A549 (cell line): ENCODE measurements at regions not wholly inside any gene's neighbourhood (a gene's known extent, or its start where the extent isn't known, plus 50 kb on each side); places are given as distances from the start of the nearest gene placed in this dataset.

Experiments
- ATAC-seq, 2 experiments: fragments of 200-7000 bp in 1 of 2; fragments of >200 bp in 1 of 2; cut with Nextera tagmentation in 1 of 2; cut with Tn5 transposase in 1 of 2; 3 replicates each; pipeline versions ENCODE4 v1.8.0 to v1.9.1; 2018 to 2020; ENCODE audit warnings: mild to moderate bottlenecking in 1 of 2, moderate library complexity in 1 of 2
- CTCF ChIA-PET: fragments of 300-600 bp; sonication (Branson Sonifier 250); formaldehyde crosslinking; extraction: SDS; loops from one replicate; lab custom pipeline; 2021; ENCODE audit warnings: antibody characterized with exemption, inconsistent platforms; lab: Yijun Ruan, JAX
- POLR2A ChIA-PET: fragments of 350-600 bp; formaldehyde crosslinking; extraction: SDS; loops from one replicate; lab custom pipeline; 2021; ENCODE audit warnings: antibody characterized with exemption, inconsistent platforms; lab: Yijun Ruan, JAX
- DNase-seq, 2 experiments: peaks; one replicate each; pipeline versions ENCODE4 v3.0.0 to v3.0.0-alpha.2; 2011 to 2016; ENCODE audit warnings: low read depth in 1 of 2, low spot score in 1 of 2
- FAIRE-seq: peaks from 2 replicates; lab custom pipeline; 2011; peaks lifted over from hg19 to GRCh38; lab: Jason Lieb, UNC
- H3K27ac ChIP-seq, 2 experiments: fragments of >200 bp; sonication (Bioruptor Twin); formaldehyde crosslinking; 3 replicates each; pipeline ENCODE4 v1.5.1; 2016 to 2017
- H3K4me1 ChIP-seq: fragments of >200 bp; sonication (Bioruptor Twin); formaldehyde crosslinking; 3 replicates; pipeline ENCODE4 v1.6.1; 2016
- H3K4me2 ChIP-seq: fragments of >200 bp; sonication (Bioruptor Twin); formaldehyde crosslinking; 3 replicates; pipeline ENCODE4 v1.6.1; 2016
- H3K4me3 ChIP-seq: fragments of >200 bp; sonication (Bioruptor Twin); formaldehyde crosslinking; 3 replicates; pipeline ENCODE4 v1.5.1; 2016
- H3K9me3 ChIP-seq: fragments of >200 bp; sonication (Bioruptor Twin); formaldehyde crosslinking; 3 replicates; pipeline ENCODE4 v1.6.1; 2016
- BHLHE40 ChIP-seq: IDR thresholded peaks from 2 replicates; pipeline ENCODE4 v1.6.1; 2012; ENCODE audit warnings: low read depth, low read length, inconsistent platforms
- CBX2 ChIP-seq: fragments of 200-600 bp; sonication (generic); IDR thresholded peaks from 2 replicates; pipeline ENCODE4 v1.6.1; 2016; ENCODE audit warnings: low read depth, mild to moderate bottlenecking, borderline replicate concordance
- CHD4 ChIP-seq: fragments of 200-600 bp; sonication (generic); IDR thresholded peaks from 2 replicates; pipeline ENCODE4 v1.6.1; 2016; ENCODE audit warnings: antibody characterized with exemption, mild to moderate bottlenecking, borderline replicate concordance
- EHF ChIP-seq: fragments of 250-450 bp; sonication (Bioruptor Pico); IDR thresholded peaks from 2 replicates; pipeline ENCODE4 v1.5.0; 2020; ENCODE audit warnings: mild to moderate bottlenecking
- EP300 ChIP-seq, 2 experiments: fragments of >200 bp; sonication (Bioruptor Twin); formaldehyde crosslinking; IDR thresholded peaks; 2 replicates in 1 of 2; 3 replicates in 1 of 2; pipeline ENCODE4 v1.6.1; 2016 to 2017
- ESRRA ChIP-seq: fragments of 150-350 bp; IDR thresholded peaks from 2 replicates; pipeline ENCODE4 v1.6.1; 2014; ENCODE audit warnings: mild to moderate bottlenecking, low read length, borderline replicate concordance
- FOSL2 ChIP-seq, 2 experiments: fragments of 450-650 bp in 1 of 2; fragments of >200 bp in 1 of 2; sonication (Bioruptor Twin) in 1 of 2; formaldehyde crosslinking; IDR thresholded peaks; 2 replicates each; pipeline versions ENCODE4 v1.5.0 to v1.6.1; 2016 to 2020; ENCODE audit warnings: mild to moderate bottlenecking in 1 of 2, moderate library complexity in 1 of 2
- GATA3 ChIP-seq: IDR thresholded peaks from 2 replicates; pipeline ENCODE4 v1.6.1; 2012; ENCODE audit warnings: borderline replicate concordance
- HDAC2 ChIP-seq: fragments of 200-600 bp; sonication (generic); IDR thresholded peaks from 2 replicates; pipeline ENCODE4 v1.6.1; 2016
- HOXB5 ChIP-seq: fragments of 250-450 bp; sonication (Bioruptor Pico); IDR thresholded peaks from 2 replicates; pipeline ENCODE4 v1.5.0; 2020; ENCODE audit warnings: mild to moderate bottlenecking, moderate library complexity
- JUN ChIP-seq, 2 experiments: fragments of >200 bp; sonication (Bioruptor Twin); formaldehyde crosslinking; IDR thresholded peaks; 2 replicates in 1 of 2; 3 replicates in 1 of 2; pipeline ENCODE4 v1.6.1; 2016 to 2017
- JUNB ChIP-seq: fragments of >200 bp; sonication (Bioruptor Twin); formaldehyde crosslinking; IDR thresholded peaks from 2 replicates; pipeline ENCODE4 v1.6.1; 2016
- KDM1A ChIP-seq: fragments of 200-600 bp; sonication (generic); IDR thresholded peaks from 2 replicates; pipeline ENCODE4 v1.6.1; 2016; ENCODE audit warnings: low read depth, mild to moderate bottlenecking
- KDM5A ChIP-seq: fragments of 200-600 bp; sonication (generic); IDR thresholded peaks from 2 replicates; pipeline ENCODE4 v1.6.1; 2016; ENCODE audit warnings: antibody characterized with exemption, mild to moderate bottlenecking
- MAFK ChIP-seq: fragments of 450-650 bp; IDR thresholded peaks from 2 replicates; pipeline ENCODE4 v1.6.1; 2014; ENCODE audit not compliant: partially characterized antibody
- MAZ ChIP-seq: fragments of 150-350 bp; IDR thresholded peaks from 2 replicates; pipeline ENCODE4 v1.6.1; 2014; ENCODE audit warnings: antibody characterized with exemption, low read depth, low read length, borderline replicate concordance
- MYC ChIP-seq: IDR thresholded peaks from 2 replicates; pipeline ENCODE4 v1.6.1; 2012; ENCODE audit warnings: mild to moderate bottlenecking, inconsistent platforms, low read length, improper control_type of control experiment, borderline replicate concordance
- RAD21 ChIP-seq, 2 experiments: fragments of >200 bp in 1 of 2; sonication (Bioruptor Twin) in 1 of 2; formaldehyde crosslinking in 1 of 2; IDR thresholded peaks in 1 of 2; conservative IDR thresholded peaks in 1 of 2; 2 replicates in 1 of 2; 3 replicates in 1 of 2; pipeline ENCODE4 v1.6.1; 2012 to 2018; ENCODE audit warnings: inconsistent platforms in 1 of 2
- RARB ChIP-seq: fragments of 250-450 bp; sonication (Bioruptor Pico); IDR thresholded peaks from 2 replicates; pipeline ENCODE4 v1.8.0; 2021; ENCODE audit warnings: mild to moderate bottlenecking, moderate library complexity
- RCOR1 ChIP-seq: fragments of 150-350 bp; IDR thresholded peaks from 2 replicates; pipeline ENCODE4 v1.6.1; 2014; ENCODE audit warnings: antibody characterized with exemption, low read length, low read depth
- RFX5 ChIP-seq: fragments of 450-650 bp; IDR thresholded peaks from 2 replicates; pipeline ENCODE4 v1.7.1; 2014; ENCODE audit warnings: antibody characterized with exemption, mild to moderate bottlenecking, moderate library complexity
- SMC3 ChIP-seq: fragments of >200 bp; sonication (Bioruptor Twin); formaldehyde crosslinking; IDR thresholded peaks from 3 replicates; pipeline ENCODE4 v1.6.1; 2018; ENCODE audit warnings: inconsistent platforms
- SREBF2 ChIP-seq: fragments of 450-650 bp; IDR thresholded peaks from 2 replicates; pipeline ENCODE4 v1.6.1; 2014; ENCODE audit warnings: mild to moderate bottlenecking, moderate library complexity
- USF2 ChIP-seq: fragments of 450-650 bp; IDR thresholded peaks from 2 replicates; pipeline ENCODE4 v1.6.1; 2014; ENCODE audit warnings: antibody characterized with exemption
- ZC3H11A ChIP-seq: fragments of 450-650 bp; IDR thresholded peaks from 2 replicates; pipeline ENCODE4 v1.6.1; 2014; ENCODE audit warnings: antibody characterized with exemption, mild to moderate bottlenecking
- ZNF302 ChIP-seq: fragments of 250-450 bp; sonication (Bioruptor Pico); IDR thresholded peaks from 2 replicates; pipeline ENCODE4 v1.9.0; 2021; ENCODE audit warnings: inconsistent platforms, mild to moderate bottlenecking, moderate library complexity
- WGBS: methylation state at CpG from one replicate; pipeline ENCODE4 v1.1.6; 2017; ENCODE audit errors: missing lambda C conversion rate; 5-methylcytosine and 5-hydroxymethylcytosine counted together
- TF ChIP-seq, protein P1 (sequence below): IDR thresholded peaks from 2 replicates; pipeline ENCODE4 v1.6.1; 2012
- TF ChIP-seq, protein P2 (sequence below): fragments of 200-600 bp; sonication (generic); IDR thresholded peaks from 2 replicates; pipeline ENCODE4 v1.6.1; 2016; ENCODE audit warnings: antibody characterized with exemption, mild to moderate bottlenecking, moderate library complexity
- TF ChIP-seq, protein P3 (sequence below): IDR thresholded peaks from 2 replicates; pipeline ENCODE4 v1.6.1; 2012

- ATAC-seq: no peak
- POLR2A ChIA-PET: no interaction called here
- 28% methylated on average over 11 of the region's 11 CpGs for WGBS
- FAIRE-seq: no peak
- Histone ChIP-seq H3K4me3 (no peak overlapping the region), H3K4me2 (no peak overlapping the region), H3K4me1 (no peaks in the 10 kb centered on the region), H3K27ac (no peak overlapping the region), H3K9me3 (no peaks in the 10 kb centered on the region)
- TF ChIP-seq RARB (CRISPR knock-in tag) (no peak), KDM1A (no peak), RAD21 (conservative IDR thresholded peaks at IDR 0.05 in 1 of 2, IDR thresholded peaks at IDR 0.05 in 1 of 2) (no peak), CBX2 (no peak), ZNF302 (CRISPR knock-in tag) (no peak), BHLHE40 (no peak), HDAC2 (no peak), HOXB5 (no peak), EHF (CRISPR knock-in tag) (no peak), MAFK (no peak), SMC3 (no peak), JUNB (no peak)
- TF ChIP-seq, protein P1, sequence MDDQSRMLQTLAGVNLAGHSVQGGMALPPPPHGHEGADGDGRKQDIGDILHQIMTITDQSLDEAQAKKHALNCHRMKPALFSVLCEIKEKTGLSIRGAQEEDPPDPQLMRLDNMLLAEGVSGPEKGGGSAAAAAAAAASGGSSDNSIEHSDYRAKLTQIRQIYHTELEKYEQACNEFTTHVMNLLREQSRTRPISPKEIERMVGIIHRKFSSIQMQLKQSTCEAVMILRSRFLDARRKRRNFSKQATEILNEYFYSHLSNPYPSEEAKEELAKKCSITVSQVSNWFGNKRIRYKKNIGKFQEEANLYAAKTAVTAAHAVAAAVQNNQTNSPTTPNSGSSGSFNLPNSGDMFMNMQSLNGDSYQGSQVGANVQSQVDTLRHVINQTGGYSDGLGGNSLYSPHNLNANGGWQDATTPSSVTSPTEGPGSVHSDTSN: no peak
- TF ChIP-seq, protein P2, sequence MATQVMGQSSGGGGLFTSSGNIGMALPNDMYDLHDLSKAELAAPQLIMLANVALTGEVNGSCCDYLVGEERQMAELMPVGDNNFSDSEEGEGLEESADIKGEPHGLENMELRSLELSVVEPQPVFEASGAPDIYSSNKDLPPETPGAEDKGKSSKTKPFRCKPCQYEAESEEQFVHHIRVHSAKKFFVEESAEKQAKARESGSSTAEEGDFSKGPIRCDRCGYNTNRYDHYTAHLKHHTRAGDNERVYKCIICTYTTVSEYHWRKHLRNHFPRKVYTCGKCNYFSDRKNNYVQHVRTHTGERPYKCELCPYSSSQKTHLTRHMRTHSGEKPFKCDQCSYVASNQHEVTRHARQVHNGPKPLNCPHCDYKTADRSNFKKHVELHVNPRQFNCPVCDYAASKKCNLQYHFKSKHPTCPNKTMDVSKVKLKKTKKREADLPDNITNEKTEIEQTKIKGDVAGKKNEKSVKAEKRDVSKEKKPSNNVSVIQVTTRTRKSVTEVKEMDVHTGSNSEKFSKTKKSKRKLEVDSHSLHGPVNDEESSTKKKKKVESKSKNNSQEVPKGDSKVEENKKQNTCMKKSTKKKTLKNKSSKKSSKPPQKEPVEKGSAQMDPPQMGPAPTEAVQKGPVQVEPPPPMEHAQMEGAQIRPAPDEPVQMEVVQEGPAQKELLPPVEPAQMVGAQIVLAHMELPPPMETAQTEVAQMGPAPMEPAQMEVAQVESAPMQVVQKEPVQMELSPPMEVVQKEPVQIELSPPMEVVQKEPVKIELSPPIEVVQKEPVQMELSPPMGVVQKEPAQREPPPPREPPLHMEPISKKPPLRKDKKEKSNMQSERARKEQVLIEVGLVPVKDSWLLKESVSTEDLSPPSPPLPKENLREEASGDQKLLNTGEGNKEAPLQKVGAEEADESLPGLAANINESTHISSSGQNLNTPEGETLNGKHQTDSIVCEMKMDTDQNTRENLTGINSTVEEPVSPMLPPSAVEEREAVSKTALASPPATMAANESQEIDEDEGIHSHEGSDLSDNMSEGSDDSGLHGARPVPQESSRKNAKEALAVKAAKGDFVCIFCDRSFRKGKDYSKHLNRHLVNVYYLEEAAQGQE: no peak
- no peak for DNase-seq
- CTCF ChIA-PET: interaction anchor here (0.8 to 1.0 kb wide), 2 partner anchors 10 to 512 kb away, joined by 3 read pairs; no protein-coding TSS in a partner anchor
Measured at GRCh38 chr12:131616738-131617137, 94.2 kb upstream of the SFSWAP start.

DNA sequence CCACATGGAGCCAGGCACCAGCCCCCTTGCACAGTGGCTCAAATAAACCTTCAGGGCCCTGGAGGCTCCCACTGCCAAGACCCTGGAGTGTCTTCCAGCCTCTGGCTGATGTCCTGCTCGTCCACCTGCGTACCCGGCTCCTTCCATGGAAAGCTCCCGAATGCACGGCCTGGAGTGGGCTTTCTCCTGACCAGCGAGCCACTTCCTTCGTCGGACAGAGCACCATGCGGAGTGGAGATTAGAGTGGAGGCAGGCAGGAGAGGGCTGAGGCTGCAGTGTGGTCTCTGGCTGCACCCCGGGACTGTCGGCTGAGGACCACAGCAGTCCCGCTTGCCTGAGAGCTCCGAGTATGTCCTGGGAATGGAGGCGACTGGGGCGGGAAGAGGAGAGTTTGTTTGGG is 93.7 kb upstream of the SFSWAP start:
- Histone ChIP-seq H3K4me1 (no peaks in the 10 kb centered on the region), H3K9me3 (no peaks in the 10 kb centered on the region), H3K27ac (no peak overlapping the region), H3K4me2 (no peak overlapping the region), H3K4me3 (no peak overlapping the region)
- TF ChIP-seq ZC3H11A (no peak), KDM5A (no peak), JUN (IDR thresholded peaks at IDR 0.05) (no peak), EHF (CRISPR knock-in tag) (no peak), SREBF2 (no peak), MAZ (no peak), RCOR1 (no peak), USF2 (no peak), KDM1A (no peak), MYC (no peak), SMC3 (no peak), FOSL2 (IDR thresholded peaks at IDR 0.05) (no peak), FOSL2 (CRISPR knock-in tag; IDR thresholded peaks at IDR 0.05) (no peak), EP300 (IDR thresholded peaks at IDR 0.05) (no peak), RFX5 (no peak), GATA3 (no peak), CHD4 (no peak), ESRRA (no peak), CBX2 (no peak), HDAC2 (no peak)
- TF ChIP-seq, protein P3, sequence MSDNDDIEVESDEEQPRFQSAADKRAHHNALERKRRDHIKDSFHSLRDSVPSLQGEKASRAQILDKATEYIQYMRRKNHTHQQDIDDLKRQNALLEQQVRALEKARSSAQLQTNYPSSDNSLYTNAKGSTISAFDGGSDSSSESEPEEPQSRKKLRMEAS: no peak
- POLR2A ChIA-PET: no interaction called here
- no peak for DNase-seq
- ATAC-seq: no peak
- CTCF ChIA-PET: interaction anchor here (1.0 kb wide), 1 partner anchor 512 kb away, joined by 3 read pairs; no protein-coding TSS in a partner anchor
- 52% methylated on average over 15 of the region's 15 CpGs for WGBS
- FAIRE-seq: no peak
